ENCODE measurements at regions not wholly inside any gene's neighbourhood (a gene's known extent, or its start where the extent isn't known, plus 50 kb on each side); places are given as distances from the start of the nearest gene placed in this dataset.

DNA sequence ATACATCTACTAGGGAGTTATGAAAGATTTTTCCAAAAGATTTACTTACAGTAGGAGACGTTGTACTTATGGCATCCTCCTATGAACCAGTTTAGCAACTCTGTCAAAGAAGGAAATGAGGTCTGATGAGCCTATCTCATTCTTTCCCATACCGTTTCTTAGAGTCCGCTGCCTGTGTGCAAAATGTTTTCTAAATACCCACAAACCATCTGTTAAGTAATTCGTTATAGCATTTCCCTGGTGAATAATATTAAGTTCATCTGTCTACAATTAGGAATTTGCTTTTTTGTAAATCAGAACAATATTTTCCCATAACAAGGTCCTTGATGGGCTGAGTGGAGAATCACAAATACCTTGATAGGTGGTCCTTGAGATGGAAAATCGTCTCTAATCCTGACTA lies 178.8 kb upstream of the TMTC4 start:
- FAIRE-seq, result no peak

DNA sequence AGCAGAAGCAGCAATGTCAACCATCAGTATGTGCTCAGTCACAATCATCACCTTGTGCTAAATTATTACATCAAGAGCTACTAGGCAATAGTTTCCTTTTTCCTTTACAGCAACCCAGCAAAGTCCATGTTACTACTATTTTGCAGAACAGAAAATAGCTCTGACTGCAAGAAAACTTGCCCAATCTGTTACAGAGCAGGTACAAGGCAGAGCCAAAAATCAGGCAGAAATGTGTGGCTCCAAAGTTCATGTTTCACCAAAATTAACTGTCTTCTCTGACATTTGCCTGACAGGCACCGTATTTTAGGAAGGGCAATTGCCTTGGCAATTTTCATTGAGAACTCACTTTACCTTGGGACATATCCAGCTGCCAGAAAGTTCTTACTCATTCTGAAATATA lies 177.6 kb upstream of the TMTC4 start:
- no peak for FAIRE-seq

DNA sequence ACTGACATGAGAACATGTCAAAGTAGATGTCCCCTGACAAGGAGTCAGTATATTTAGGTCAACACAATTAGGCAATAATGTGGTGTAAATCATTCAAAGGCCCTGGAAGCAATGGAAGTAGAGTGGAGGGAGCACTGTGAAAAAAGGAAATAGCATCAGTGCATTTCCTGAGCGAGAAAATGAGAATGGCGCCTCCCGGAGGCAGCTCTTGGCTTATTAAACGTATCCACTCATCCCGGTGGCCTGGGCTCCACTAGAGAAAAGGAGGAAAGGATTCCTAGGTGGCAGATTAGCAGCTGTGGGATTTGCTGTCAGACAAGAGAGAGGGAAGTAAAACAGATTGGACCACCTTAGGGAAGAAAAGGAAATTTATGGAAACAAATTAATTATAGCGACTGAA lies 173.7 kb upstream of the TMTC4 start:
- FAIRE-seq, result no peak

DNA sequence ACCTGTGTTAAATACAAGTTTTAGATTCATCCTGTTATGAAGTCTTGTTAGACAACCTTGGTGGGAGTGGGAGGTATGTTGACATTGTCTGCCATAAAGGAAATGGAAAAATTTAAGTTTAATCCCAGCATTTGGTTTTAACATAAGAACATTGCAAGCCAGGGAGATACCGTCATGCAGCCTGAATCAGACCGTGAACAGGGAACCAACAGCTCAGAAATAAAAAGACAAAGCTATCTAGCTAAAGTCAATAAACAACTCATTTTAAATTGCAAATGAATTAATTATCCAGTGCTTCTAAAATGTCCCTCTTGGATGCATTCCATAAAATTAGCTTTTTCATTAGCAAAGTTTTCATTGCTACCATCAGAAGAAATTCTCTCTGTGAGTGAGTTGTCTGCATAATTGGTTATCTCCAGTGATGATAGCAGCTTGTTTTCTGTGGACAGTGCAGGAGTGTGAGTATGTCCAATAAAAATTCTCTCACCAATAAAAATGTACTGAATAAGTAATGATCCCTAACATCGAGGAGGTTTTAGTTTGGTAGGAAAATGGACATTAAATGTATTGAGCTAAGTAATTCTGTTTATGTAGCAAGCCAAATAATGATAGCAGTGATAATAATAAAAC lies 170.6 kb upstream of the TMTC4 start:
- no peak for FAIRE-seq

DNA sequence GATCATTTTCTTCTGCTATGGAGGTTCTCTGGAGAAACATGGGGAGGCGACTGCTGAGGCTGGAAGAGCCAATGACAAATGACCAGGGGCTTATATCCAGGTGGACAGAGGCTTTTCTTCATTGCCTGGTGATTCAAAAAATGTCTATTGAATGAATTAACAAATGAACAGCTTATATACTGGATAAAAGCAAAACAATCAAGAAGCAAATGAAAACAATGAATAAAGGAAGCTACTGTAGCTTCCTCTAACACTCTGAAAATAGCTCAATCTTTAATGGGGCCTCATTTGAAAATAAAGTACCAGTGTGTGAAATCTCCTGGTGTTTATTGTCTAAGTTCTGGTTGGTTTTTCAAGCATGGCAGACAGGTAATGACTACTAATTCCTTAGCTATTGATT lies 167.5 kb upstream of the TMTC4 start:
- FAIRE-seq, result no peak

DNA sequence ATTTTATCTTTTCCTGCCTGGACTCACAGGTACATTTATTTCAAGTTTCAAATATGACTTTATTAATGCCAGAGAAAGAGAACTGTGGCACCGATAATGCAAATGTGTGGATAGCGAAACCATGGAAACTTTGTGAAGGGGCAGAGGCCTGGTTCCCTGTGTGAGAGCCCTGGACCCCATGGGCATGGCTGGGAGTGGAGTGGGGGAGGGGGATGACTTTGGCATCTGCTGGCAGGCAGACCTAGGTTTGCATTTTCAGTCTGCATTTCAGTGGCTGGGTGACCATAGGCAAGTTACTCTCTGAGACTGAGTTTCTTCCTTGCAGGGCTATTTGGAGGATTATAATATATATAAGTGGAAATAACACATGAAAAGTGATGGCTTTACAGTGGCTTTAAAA lies 163.8 kb upstream of the TMTC4 start:
- FAIRE-seq, result no peak

DNA sequence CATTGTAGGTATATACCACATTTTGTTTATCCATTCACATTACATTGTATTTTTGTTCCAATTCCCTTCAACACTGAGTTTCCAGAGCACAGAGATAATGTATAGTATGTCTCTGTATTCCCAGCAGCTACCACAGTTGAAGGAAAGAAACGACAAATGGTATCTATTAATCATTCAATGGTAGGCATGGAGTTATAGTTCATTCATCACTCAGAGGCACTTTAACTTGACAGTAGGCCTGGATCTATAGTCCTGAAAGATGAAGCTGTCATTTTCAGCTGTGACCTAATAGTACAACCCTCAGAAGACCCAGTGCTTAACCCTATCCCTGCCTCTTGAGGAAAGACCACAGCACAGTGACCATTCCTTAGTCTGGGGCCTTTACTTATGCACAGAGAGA lies 163.0 kb upstream of the TMTC4 start:
- FAIRE-seq, result no peak

DNA sequence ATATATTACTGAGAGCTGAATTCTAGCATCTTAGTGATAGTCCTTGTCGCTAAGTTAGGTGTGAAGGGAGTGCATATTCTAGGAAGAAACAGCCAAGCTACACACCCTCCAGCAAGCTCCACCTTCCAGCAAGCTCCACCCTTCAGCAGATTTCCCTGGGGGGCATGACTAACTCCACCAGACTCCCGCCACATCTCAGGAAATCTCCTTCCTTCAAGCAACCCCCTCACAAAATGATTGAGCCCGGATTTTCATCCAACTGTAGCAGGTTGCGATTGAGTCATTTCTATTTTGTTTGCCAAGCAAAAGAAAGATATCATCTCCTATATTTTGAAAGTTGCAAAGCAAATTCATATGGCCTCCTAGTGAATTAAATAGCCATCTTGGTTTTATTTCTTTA lies 162.1 kb upstream of the TMTC4 start:
- FAIRE-seq, result no peak

DNA sequence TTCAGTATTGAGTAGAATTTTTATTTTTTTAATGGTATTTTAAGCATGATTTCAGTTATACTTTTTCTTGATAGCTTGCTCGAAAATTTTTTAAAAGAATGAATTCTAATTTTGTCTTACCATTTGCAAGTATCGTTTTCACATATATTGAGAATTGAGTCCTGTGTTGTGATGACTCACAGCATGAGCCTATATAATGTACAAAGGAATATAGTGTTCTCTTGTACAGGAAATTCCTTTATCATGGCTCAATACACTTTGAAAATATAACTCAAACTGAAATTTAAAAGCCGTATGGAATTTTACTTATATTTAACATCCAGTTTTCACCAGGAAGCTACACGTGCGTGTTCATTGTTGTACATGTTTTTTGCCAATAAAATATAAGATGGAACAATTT lies 161.1 kb upstream of the TMTC4 start:
- no peak for FAIRE-seq

DNA sequence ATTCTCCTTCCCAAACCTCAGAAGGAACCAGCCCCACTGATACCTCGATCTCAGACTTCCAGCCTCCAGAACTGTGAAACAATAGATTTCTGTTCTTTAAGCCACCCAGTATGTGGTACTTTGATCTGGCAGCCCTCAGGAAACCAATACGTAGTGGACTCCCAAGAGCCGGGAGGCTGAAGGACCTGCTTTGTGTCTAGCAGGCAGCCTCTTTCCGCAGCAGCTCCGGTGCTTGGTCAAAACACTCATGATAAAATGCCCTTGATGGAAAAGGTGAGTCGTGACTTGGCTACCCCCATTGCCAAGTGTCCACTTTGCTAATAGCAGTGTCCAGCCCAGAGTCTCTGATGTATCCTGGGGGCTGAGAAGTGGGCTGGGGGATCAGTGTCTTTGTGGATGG lies 158.8 kb upstream of the TMTC4 start:
- FAIRE-seq, result no peak

DNA sequence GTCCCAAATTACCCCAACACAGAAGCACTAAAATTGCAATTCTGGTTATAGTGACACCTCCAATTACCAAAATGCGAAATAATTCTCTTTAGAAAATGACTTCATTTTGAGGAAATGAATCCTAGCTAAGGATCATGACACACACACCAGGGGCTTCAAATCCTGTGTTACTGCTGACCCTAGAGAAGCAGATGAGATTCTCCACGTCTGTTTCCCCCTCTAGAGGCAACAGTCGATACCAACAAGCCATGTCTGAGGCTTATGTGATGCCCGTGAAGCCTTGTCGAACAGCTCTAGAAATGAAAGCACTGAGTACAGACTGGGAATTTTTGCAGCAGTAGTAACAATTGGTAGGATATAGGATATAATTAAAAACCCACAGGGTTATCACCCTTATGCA lies 153.6 kb upstream of the TMTC4 start:
- no peak for FAIRE-seq

DNA sequence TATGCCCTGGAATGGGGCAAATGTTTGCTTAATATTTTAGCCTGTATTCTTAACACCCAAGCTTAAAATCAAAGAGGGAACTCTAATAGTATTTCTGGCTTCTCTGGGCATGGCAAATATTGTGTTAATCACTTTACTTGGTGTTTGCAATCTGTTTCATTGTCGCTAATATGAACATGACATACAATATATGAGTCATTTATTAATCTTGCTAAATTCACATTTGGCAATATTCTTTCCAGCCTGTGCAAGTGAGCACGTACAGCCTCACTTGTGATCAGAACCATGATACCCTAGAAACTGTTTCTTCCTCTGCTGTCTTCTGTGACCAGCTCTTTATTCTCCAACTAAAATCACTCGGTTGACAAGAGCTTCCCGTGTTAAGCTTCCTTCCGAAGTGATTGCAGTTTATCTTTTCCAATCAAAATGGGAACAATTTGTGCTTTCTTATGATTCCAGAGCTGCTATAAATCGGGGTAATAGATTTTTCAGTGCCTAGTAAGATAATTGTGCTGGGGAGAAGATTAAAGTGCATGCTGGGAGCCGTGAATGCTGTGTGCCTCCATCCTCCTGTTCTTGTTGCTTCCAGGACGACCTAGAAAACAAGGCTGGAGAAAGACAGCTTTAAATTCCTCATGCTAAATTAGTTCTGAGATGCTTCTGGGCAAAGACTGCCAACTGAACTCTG lies 153.0 kb upstream of the TMTC4 start:
- no peak for FAIRE-seq

DNA sequence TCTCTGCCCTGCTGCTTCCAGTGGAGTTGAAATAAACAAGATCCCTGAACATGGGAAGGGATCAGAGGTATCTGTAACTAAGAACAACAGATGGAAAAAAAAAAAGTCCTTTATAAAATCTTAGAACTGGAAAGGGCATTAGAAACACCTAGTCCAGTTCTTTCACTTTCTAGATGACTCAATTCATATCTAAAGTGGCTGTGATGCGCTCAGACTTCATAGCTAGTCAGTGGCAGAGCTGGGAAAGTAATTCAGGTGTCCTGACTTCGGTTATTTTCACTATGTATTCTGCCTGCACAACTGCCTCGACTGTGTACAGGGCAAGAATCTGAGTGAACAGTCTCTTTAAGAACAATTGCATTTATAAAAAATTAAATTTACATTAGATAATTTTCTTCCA lies 151.8 kb upstream of the TMTC4 start:
- FAIRE-seq, result no peak

DNA sequence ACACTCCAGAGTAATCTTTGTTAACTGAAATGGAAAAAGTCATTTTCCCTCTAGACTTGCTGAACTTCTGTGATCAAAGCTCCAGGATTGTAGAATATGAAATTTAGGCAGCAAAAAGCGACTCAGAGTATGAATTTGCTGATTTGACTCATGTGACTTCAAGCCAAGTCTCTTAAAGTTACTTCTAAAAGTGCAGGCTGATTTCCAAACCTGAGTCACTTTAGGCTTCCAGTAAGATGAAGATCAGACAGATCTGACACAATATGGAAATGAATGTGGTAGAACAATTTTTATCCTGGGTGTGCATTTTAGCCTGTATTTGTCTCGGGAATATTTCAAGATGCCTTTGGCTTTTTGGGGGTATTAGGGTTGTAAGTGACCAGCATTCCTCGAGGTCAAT lies 151.0 kb upstream of the TMTC4 start:
- no peak for FAIRE-seq

DNA sequence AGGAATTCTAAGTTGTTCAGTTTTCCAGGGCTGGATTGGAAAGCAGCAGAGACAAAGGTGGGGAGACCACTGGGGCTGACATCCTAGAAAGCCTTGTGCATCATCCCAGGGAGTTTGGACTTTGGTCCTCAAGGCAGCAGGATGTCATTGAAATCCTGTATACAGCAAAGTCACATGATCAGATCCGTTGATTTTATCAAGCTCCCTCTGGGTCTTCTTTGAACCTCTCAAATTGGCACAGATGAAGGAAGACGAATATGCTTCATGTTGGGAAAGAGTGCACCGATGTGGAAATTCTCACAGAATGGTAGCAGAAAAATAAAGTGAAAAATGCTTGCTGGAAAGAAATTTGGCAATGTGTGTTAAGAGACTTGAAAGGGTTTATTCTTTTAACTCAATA lies 149.8 kb upstream of the TMTC4 start:
- FAIRE-seq, result no peak

DNA sequence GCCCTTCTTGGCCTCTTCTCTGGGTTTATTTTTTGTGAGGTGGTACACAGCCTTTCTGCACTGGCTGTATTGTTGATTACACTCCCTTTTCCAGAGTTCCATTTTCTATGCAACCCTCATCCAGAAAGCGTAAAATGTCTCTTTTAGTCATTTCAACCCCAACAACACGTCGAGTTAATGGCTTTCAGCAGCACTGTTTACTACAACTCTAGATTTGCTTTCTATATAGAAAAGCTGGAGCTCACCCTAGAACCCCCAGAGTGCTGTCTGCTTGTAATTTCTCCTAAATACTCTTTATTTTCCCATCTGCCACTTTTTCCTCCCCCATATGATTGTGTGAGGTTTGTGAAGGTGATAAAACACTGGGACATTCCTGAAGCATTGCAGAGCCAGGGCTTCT lies 148.9 kb upstream of the TMTC4 start:
- FAIRE-seq, result no peak

DNA sequence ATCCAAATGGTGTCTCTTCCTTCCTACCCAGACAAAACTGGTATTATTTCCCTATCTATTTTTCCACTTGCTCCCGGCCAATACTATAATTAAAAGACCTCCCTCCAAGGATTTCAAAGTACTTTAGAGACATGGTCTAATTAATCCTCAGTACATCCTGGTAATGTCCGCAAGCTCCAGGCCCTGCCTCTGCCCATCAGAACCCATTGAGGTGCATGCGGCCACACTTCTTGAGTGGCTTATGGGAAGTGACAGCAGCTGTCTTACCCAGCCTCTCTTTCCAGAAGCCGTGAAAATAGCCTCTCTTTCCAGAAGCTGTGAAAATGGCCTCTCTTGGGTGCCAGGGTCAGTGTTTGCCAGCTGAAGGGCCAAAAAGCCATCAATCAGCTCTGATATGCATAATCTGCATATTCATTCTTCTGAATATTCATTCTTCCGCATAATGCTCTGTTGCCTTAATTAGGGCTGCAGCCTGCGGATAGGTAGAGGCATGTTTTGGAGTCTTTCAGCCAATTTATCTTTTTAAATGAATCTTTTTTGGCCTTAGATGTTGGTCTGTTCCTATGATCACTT lies 148.4 kb upstream of the TMTC4 start:
- FAIRE-seq, result no peak

DNA sequence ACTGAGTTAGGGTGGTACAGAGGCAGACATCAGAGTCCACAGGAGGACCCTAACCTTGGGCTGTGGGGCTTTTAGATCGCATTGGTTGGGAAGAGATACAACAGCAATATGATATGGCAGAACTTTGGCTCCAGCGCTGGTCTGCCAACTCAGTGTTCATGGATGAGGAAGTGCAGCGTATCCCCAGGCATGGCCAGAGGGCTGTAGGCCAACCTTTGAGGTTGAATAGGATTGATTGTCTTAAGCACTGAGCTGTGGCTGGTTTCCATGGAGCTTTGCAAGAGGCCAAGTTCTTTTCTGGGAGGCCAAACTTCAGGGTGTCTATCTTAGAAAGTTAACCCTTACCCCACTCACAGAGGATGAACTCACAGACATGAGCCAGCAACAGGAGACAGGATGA lies 144.1 kb upstream of the TMTC4 start:
- no peak for FAIRE-seq

DNA sequence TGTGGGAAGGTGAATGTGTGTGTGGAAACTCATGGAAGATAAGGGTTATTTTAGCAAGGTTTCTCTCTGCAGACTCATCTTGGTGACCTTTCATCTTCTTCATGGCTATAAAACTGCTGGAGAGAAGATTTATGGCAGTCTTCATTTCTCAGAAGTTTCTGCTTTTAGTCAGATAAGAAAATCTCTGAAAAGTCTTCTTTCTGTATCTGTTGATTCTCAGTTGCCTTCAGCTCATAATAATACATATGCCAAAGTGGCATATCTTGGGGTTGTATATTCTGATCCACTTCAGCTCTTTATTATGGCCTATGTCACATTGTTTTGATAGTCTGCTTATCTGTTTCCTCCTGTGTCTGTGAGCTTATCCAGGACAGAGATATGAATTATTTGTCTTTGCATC lies 143.3 kb upstream of the TMTC4 start:
- FAIRE-seq, result no peak

DNA sequence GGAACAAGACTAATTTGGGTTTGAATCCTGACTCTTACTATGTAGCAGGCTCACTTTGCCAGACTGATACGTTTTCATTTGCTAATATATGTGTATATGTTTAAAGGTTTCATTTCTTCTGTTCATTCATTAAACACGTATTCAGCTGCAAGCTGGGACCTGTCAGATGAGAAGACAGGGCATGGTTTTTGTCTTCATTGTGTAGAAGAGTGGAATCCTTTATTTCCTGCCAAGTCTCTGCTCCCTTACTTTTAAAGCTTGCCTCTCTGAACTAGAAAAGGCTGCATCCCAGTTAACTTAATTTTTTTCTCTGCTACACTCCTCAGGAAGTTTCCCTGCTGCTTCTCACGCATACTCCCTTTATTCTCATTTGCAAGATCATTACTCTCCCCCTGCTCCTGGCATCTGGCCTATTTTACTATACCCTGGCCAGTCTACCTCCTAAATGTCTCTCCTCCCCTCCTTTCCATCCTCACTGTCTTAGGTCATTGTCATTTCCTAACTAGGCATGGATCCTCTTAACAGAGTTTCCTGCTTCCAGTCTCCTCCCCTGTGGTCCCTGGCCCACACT lies 141.0 kb upstream of the TMTC4 start:
- no peak for FAIRE-seq

DNA sequence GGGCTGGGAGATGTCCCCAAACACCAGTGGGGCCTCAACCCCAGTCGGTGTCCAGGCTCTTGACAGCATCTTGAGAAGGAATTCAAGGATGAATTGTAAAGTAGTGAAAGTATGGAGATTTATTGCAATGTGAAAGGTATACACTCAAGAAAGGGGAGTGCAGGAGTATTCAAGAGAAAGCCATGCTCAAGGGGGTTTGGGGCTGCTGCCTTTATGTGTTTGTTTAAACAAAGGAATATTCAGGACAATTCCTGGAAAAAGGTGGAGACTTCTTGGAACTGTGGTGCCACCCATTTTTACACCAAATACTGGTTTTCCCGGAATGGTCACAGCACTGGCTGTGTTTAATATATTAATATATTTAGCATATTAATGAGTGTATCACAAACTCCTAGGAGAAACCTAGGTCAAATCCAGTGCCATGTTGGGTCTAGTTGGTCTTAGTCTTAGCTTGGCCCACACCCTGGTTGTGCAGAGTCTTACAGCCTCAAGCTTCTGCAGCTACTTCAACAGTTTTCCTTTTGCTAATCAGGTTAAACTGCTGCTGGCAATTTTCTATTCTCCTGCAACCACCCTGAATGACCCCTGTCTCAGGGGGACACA lies 138.5 kb upstream of the TMTC4 start:
- no peak for FAIRE-seq

DNA sequence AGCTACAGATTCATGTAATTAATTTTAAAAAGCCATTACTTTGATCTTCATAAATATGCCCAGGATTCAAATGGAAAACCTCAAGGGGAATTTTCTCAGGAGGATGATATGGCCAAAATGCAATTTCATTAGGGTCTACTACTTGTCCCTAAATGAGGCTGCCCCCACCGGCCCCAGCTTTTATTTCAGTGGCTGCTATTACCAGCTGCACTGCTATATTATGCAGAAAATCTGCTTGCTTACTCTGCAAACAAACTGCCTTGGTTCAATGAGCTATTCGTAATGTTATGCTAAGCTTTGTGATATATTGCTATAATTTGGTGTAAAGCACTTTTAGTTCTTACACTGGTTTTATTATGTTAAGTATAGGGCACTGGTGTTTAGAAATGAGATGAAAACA lies 137.3 kb upstream of the TMTC4 start:
- no peak for FAIRE-seq

DNA sequence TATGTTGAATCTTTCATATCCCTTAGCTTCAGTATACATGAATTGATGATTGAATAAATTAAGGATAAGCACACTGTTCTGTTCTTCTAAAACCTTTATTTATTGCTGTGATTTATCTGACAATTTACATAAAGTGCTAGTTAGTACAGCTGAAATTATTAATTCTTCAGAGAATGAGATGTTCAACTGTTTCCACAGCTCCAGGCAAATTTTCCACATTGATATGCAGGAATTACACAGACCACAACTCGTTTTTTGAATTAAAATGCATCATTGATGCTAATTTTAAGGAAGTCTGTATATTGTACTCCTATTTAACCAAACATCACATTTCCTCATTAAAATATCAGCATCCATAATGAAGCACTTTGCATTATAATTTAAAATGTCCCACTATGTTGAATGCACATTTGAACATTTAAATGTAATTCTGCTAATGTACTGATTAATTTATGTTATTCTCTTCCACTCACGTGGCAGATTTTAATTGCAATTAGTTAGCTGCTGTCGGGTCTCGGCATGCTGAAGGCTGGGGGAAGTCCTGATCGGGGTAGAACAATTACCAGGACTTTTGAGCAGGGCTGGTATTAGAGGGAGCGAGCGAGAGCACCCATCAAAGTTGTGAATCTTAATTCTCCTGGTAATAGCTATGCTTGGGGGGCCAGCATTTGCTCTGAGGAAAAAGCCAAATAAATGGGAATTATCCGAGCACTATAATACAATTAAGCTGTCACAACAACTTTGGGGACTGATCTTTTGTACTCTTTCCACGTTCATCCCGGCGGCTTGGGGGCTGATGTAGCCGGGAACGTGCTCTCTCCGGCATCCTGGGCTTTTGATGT lies 136.7 kb upstream of the TMTC4 start:
- FAIRE-seq, result no peak
